T-cell (primary cell): ENCODE measurements at regions not wholly inside any gene's neighbourhood (a gene's known extent, or its start where the extent isn't known, plus 50 kb on each side); places are given as distances from the start of the nearest gene placed in this dataset.

ENCODE experiments used
- ATAC-seq, 4 experiments: fragments of 200-7000 bp in 3 of 4; fragments of 150-1000 bp in 1 of 4; cut with Tn5 transposase; replicated peaks in 1 of 4; 1 replicate in 3 of 4; 2 replicates in 1 of 4; pipeline ENCODE4 v1.10.0; 2021; ENCODE audit warnings: moderate library complexity in 3 of 4, mild to moderate bottlenecking in 2 of 4, moderate number of reproducible peaks in 1 of 4
- CTCF ChIA-PET, 2 donors: fragments of 300-600 bp; sonication (Branson Sonifier 250); formaldehyde crosslinking; loops; one replicate each; lab custom pipeline; 2022; ENCODE audit warnings: antibody characterized with exemption in 2 of 2; lab: Charles Lee
- POLR2A ChIA-PET, 2 donors: fragments of 300-600 bp; sonication (Branson Sonifier 250); formaldehyde crosslinking; loops; one replicate each; lab custom pipeline; 2022; ENCODE audit warnings: antibody characterized with exemption in 2 of 2; lab: Charles Lee
- DNase-seq, 35 experiments: peaks; one replicate each; pipeline versions ENCODE4 v3.0.0 to v3.0.0-alpha.2; 2013 to 2023
- H3K27ac ChIP-seq: one replicate; pipeline ENCODE4 v1.5.1; 2013; ENCODE audit warnings: low read length
- H3K27me3 ChIP-seq, 2 experiments: replicated peaks in 1 of 2; 1 replicate in 1 of 2; 2 replicates in 1 of 2; pipeline versions ENCODE4 v1.6.1 to v1.7.0; 2013; ENCODE audit warnings: low read length in 1 of 2, mixed read lengths in 1 of 2; ENCODE audit not compliant: control insufficient read depth in 2 of 2, insufficient read depth in 2 of 2; ENCODE audit errors: extremely low read depth in 1 of 2
- H3K36me3 ChIP-seq, 2 donors: 1 replicate in 1 of 2; 2 replicates in 1 of 2; pipeline versions ENCODE4 v1.6.1 to v1.7.0; 2013; ENCODE audit warnings: low read length in 1 of 2; ENCODE audit not compliant: control insufficient read depth in 2 of 2, insufficient read depth in 1 of 2; ENCODE audit errors: extremely low read depth in 1 of 2
- H3K4me1 ChIP-seq, 2 experiments: 1 replicate in 1 of 2; 2 replicates in 1 of 2; pipeline versions ENCODE4 v1.6.1 to v1.7.0; 2013; ENCODE audit warnings: low read length in 2 of 2, mixed read lengths in 1 of 2; ENCODE audit not compliant: insufficient read depth in 2 of 2, control insufficient read depth in 1 of 2; ENCODE audit errors: extremely low read depth in 1 of 2
- H3K4me3 ChIP-seq, 2 donors: 1 replicate in 1 of 2; 2 replicates in 1 of 2; pipeline versions ENCODE4 v1.5.1 to v1.7.0; 2013; ENCODE audit warnings: mild to moderate bottlenecking in 2 of 2, low read length in 1 of 2, moderate library complexity in 1 of 2; ENCODE audit not compliant: control insufficient read depth in 1 of 2; ENCODE audit errors: extremely low read depth in 1 of 2
- H3K9me3 ChIP-seq: 2 replicates; pipeline ENCODE4 v1.7.0; 2013
- H3K27ac Mint-ChIP-seq, 2 donors: one replicate each; pipeline ENCODE4 v1.8.0; 2020 to 2021; ENCODE audit warnings: mild to moderate bottlenecking in 2 of 2, mixed read lengths in 2 of 2
- H3K27me3 Mint-ChIP-seq, 2 donors: one replicate each; pipeline ENCODE4 v1.8.0; 2021 to 2022; ENCODE audit warnings: mixed read lengths in 2 of 2
- H3K36me3 Mint-ChIP-seq: one replicate; pipeline ENCODE4 v1.8.0; 2021; ENCODE audit warnings: mixed read lengths
- H3K4me1 Mint-ChIP-seq, 3 donors: one replicate each; pipeline ENCODE4 v1.8.0; 2020 to 2022; ENCODE audit warnings: mixed read lengths in 3 of 3, mild to moderate bottlenecking in 1 of 3
- H3K4me3 Mint-ChIP-seq, 3 donors: one replicate each; pipeline ENCODE4 v1.8.0; 2020 to 2022; ENCODE audit warnings: mild to moderate bottlenecking in 3 of 3, mixed read lengths in 3 of 3, moderate library complexity in 3 of 3
- H3K9me3 Mint-ChIP-seq, 3 donors: one replicate each; pipeline ENCODE4 v1.8.0; 2020 to 2022; ENCODE audit warnings: mixed read lengths in 3 of 3
- WGBS: methylation state at CpG from one replicate; pipeline ENCODE4 v1.1.5; 2013; ENCODE audit warnings: missing lambda C conversion rate; ENCODE audit not compliant: insufficient coverage; 5-methylcytosine and 5-hydroxymethylcytosine counted together

DNA sequence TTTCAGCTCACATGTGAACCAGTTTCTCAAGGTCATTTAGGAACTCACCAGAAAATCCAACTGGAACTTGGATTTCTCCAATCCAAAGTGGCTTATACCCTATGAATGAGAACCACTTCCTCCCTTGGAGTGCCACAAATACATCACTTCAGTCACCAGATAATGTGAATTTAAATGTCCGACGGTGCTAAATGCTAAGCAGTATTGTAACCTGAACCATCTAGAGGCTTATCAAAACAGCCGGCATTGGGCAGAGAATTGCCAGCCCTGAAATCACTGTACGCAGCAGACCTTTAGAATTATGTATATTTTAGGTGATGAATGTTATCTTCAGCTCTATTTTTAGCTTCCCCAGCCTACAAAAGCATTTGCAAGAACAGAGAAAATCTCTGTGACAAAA lies 76.8 kb upstream of the COX20 start:
- peaks cover 0 to 3% of the 10 kb centered on the region in 2 experiments for H3K27me3 ChIP-seq
- ATAC-seq (no peak), DNase-seq (no peak)
- H3K27ac Mint-ChIP-seq = no peak overlapping the region
- ChIA-PET CTCF (no interaction called here), POLR2A (no interaction called here)
- H3K4me3 ChIP-seq = no peak overlapping the region
- no peak overlapping the region for H3K4me3 Mint-ChIP-seq
- H3K4me1 ChIP-seq = no peaks in the 10 kb centered on the region
- H3K36me3 ChIP-seq = no peaks in the 10 kb centered on the region
- peaks cover 1 to 6% of the 10 kb centered on the region in 2 donors for H3K27me3 Mint-ChIP-seq
- H3K4me1 Mint-ChIP-seq = no peaks in the 10 kb centered on the region
- no peak overlapping the region for H3K27ac ChIP-seq
- WGBS = 71% methylated on average over 2 of the region's 4 CpGs
- no peaks in the 10 kb centered on the region for H3K36me3 Mint-ChIP-seq
- H3K9me3 Mint-ChIP-seq = peaks cover 5 to 7% (median 7%) of the 10 kb centered on the region in 3 donors
- H3K9me3 ChIP-seq = no peaks in the 10 kb centered on the region

DNA sequence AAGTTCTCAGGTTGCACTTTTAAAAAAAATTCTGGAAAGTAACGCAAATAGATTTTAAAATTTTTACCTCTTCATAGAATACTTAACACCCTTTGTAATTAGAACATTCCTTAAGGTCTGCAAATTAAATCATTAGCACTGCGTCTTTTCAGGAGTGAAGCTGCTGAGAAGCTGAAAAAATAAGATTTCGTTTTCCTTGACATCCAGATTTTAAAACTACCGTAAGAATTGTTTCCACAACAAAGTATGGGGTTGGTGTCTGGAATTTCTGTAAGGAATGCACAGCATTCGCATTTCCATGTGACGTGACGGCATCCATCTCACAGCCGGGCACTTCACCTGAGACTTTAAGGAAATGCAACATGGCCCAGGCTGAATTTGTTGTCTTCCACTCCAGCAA lies 76.3 kb upstream of the COX20 start:
- no peaks in the 10 kb centered on the region for H3K36me3 Mint-ChIP-seq
- DNase-seq (no peak), ATAC-seq (no peak)
- peaks cover 1 to 6% of the 10 kb centered on the region in 2 donors for H3K27me3 Mint-ChIP-seq
- H3K4me3 Mint-ChIP-seq = no peak overlapping the region
- no peaks in the 10 kb centered on the region for H3K4me1 Mint-ChIP-seq
- CTCF ChIA-PET = no interaction called here
- H3K9me3 Mint-ChIP-seq = peaks cover 5 to 7% (median 7%) of the 10 kb centered on the region in 3 donors
- Histone ChIP-seq H3K36me3 (no peaks in the 10 kb centered on the region), H3K4me3 (no peak overlapping the region), H3K4me1 (no peaks in the 10 kb centered on the region), H3K9me3 (no peaks in the 10 kb centered on the region), H3K27ac (no peak overlapping the region), H3K27me3 (peaks cover 0 to 7% of the 10 kb centered on the region in 2 experiments)
- WGBS = 80% methylated on average over 1 of the region's 8 CpGs
- POLR2A ChIA-PET = no interaction called here
- no peak overlapping the region for H3K27ac Mint-ChIP-seq

- no peak overlapping the region for H3K4me3 ChIP-seq
- peaks cover 5 to 7% (median 7%) of the 10 kb centered on the region in 3 donors for H3K9me3 Mint-ChIP-seq
- POLR2A ChIA-PET = no interaction called here
- ATAC-seq (no peak), DNase-seq (no peak)
- H3K9me3 ChIP-seq = no peaks in the 10 kb centered on the region
- H3K27me3 ChIP-seq = peaks cover 0 to 8% of the 10 kb centered on the region in 2 experiments
- peaks cover 4 to 10% of the 10 kb centered on the region in 2 donors for H3K27me3 Mint-ChIP-seq
- H3K4me1 Mint-ChIP-seq = no peaks in the 10 kb centered on the region
- no peaks in the 10 kb centered on the region for H3K4me1 ChIP-seq
- 89% methylated on average over 8 of the region's 8 CpGs for WGBS
- H3K36me3 Mint-ChIP-seq = no peaks in the 10 kb centered on the region
- no peak overlapping the region for H3K27ac ChIP-seq
- no peak overlapping the region for H3K4me3 Mint-ChIP-seq
- CTCF ChIA-PET = no interaction called here
- no peak overlapping the region for H3K27ac Mint-ChIP-seq
- no peaks in the 10 kb centered on the region for H3K36me3 ChIP-seq
Observed at GRCh38 chr1:244760471-244760870, 75.0 kb upstream of the COX20 start.

DNA sequence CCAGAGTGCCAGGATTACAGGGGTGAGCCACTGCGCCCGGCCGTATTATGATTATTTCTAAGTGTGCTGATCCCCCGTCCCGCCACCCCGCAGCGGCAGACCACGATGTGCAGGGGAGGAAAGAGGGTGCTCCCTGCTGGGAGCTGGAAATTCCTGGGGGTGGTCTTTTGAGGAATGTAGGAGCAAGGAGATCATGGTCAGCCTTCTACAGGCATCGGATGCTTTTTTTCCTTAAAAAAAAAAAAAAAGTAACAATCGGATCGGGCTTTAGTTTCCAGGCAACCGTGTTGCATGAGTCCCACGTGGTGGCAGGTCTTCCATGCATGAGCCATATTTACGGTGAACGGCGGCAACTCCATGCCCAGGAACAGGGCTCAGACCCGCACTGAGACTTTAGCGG lies 74.2 kb upstream of the COX20 start:
- ChIA-PET POLR2A (interaction anchor here in 1 of 2 donors (0.7 kb wide), 1 partner anchor 265 kb away, joined by 5 read pairs; no protein-coding TSS in a partner anchor), CTCF (no interaction called here)
- ATAC-seq (no peak), DNase-seq (no peak)
- no peaks in the 10 kb centered on the region for H3K4me1 Mint-ChIP-seq
- H3K4me3 Mint-ChIP-seq = no peak overlapping the region
- no peaks in the 10 kb centered on the region for H3K9me3 ChIP-seq
- H3K27me3 Mint-ChIP-seq = peaks cover 4 to 11% of the 10 kb centered on the region in 2 donors
- H3K27ac Mint-ChIP-seq = no peak overlapping the region
- peaks cover 5 to 7% (median 7%) of the 10 kb centered on the region in 3 donors for H3K9me3 Mint-ChIP-seq
- 86% methylated on average over 14 of the region's 18 CpGs for WGBS
- no peaks in the 10 kb centered on the region for H3K36me3 ChIP-seq
- H3K36me3 Mint-ChIP-seq = no peaks in the 10 kb centered on the region
- H3K27ac ChIP-seq = no peak overlapping the region
- H3K4me1 ChIP-seq = no peaks in the 10 kb centered on the region
- peaks cover 0 to 8% of the 10 kb centered on the region in 2 experiments for H3K27me3 ChIP-seq
- H3K4me3 ChIP-seq = no peak overlapping the region

GRCh38 chr1:244762629-244763028 lies 72.8 kb upstream of the COX20 start:
- Histone ChIP-seq H3K4me1 (no peaks in the 10 kb centered on the region), H3K36me3 (no peaks in the 10 kb centered on the region), H3K27ac (no peak overlapping the region), H3K27me3 (peaks cover 0 to 8% of the 10 kb centered on the region in 2 experiments), H3K9me3 (no peaks in the 10 kb centered on the region), H3K4me3 (no peak overlapping the region)
- DNase-seq (no peak), ATAC-seq (no peak)
- no peak overlapping the region for H3K27ac Mint-ChIP-seq
- POLR2A ChIA-PET = no interaction called here
- peaks cover 12 to 15% of the 10 kb centered on the region in 2 donors for H3K27me3 Mint-ChIP-seq
- H3K4me3 Mint-ChIP-seq = no peak overlapping the region
- peaks cover 5 to 7% (median 7%) of the 10 kb centered on the region in 3 donors for H3K9me3 Mint-ChIP-seq
- H3K36me3 Mint-ChIP-seq = no peaks in the 10 kb centered on the region
- H3K4me1 Mint-ChIP-seq = no peaks in the 10 kb centered on the region
- WGBS = no CpG with 5 or more reads among the region's 1 CpG
- CTCF ChIA-PET = no interaction called here

GRCh38 chr1:244768186-244768585 lies 67.3 kb upstream of the COX20 start:
- ATAC-seq (no peak), DNase-seq (no peak)
- CTCF ChIA-PET = no interaction called here
- POLR2A ChIA-PET = no interaction called here
- H3K4me3 ChIP-seq = no peak overlapping the region
- Mint-ChIP-seq H3K27me3 (peaks cover 9 to 20% of the 10 kb centered on the region in 2 donors), H3K36me3 (no peaks in the 10 kb centered on the region), H3K9me3 (no peaks in the 10 kb centered on the region), H3K4me1 (no peaks in the 10 kb centered on the region), H3K27ac (no peak overlapping the region), H3K4me3 (no peak overlapping the region)
- peaks cover 0 to 7% of the 10 kb centered on the region in 2 experiments for H3K27me3 ChIP-seq
- no peaks in the 10 kb centered on the region for H3K9me3 ChIP-seq
- no peaks in the 10 kb centered on the region for H3K36me3 ChIP-seq
- WGBS = no CpG with 5 or more reads among the region's 1 CpG
- H3K27ac ChIP-seq = no peak overlapping the region
- H3K4me1 ChIP-seq = no peaks in the 10 kb centered on the region

DNA sequence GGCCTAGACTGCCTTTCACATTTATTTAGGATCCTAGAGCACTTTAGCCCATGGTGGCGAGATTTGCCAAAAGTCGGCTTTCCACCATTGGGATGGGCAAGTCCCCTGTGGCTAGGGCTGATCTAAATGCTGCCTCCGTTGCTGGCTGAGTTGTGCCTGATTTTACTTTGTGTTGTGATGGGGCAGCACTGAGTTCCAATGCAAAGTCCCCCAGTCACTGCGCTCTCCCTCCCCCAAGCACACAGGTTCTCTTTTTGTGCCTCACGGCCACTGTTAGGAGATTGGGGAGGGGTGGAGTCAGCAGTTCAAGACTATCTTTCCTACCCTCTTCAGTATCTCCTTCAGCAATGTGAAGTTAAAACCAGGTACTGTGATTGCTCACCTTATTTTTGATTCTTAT lies 66.7 kb upstream of the COX20 start:
- no peaks in the 10 kb centered on the region for H3K36me3 Mint-ChIP-seq
- Histone ChIP-seq H3K4me3 (no peak overlapping the region), H3K4me1 (no peaks in the 10 kb centered on the region), H3K9me3 (no peaks in the 10 kb centered on the region), H3K36me3 (no peaks in the 10 kb centered on the region), H3K27ac (no peak overlapping the region), H3K27me3 (peaks cover 0 to 4% of the 10 kb centered on the region in 2 experiments)
- H3K4me1 Mint-ChIP-seq = no peaks in the 10 kb centered on the region
- ChIA-PET CTCF (no interaction called here), POLR2A (no interaction called here)
- ATAC-seq (no peak), DNase-seq (no peak)
- no peak overlapping the region for H3K4me3 Mint-ChIP-seq
- no peak overlapping the region for H3K27ac Mint-ChIP-seq
- peaks cover 9 to 20% of the 10 kb centered on the region in 2 donors for H3K27me3 Mint-ChIP-seq
- 83% methylated on average over 1 of the region's 5 CpGs for WGBS
- H3K9me3 Mint-ChIP-seq = no peaks in the 10 kb centered on the region
